GM12892 (cell line): ENCODE measurements at regions not wholly inside any gene's neighbourhood (a gene's known extent, or its start where the extent isn't known, plus 50 kb on each side); places are given as distances from the start of the nearest gene placed in this dataset.

Experiments used
- POLR2A ChIP-seq: IDR thresholded peaks from 2 replicates; pipeline ENCODE4 v1.6.1; 2011; ENCODE audit warnings: low read depth, low read length, control low read depth
- POLR2AphosphoS5 ChIP-seq: IDR thresholded peaks from 2 replicates; pipeline ENCODE4 v1.6.1; 2011; ENCODE audit warnings: low read depth, low read length, control low read depth

GRCh38 chr1:59169703-59170102, 127.2 kb upstream of the FGGY start:
- no peak for TF ChIP-seq POLR2A
- no peak for TF ChIP-seq POLR2AphosphoS5
